HepG2 (cell line): ENCODE measurements at regions not wholly inside any gene's neighbourhood (a gene's known extent, or its start where the extent isn't known, plus 50 kb on each side); places are given as distances from the start of the nearest gene placed in this dataset.

Experiments used
- ATAC-seq: fragments of 200-7000 bp; cut with Tn5 transposase; 3 replicates; pipeline ENCODE4 v1.9.1; 2020; ENCODE audit warnings: mild to moderate bottlenecking, moderate library complexity
- BruUV-seq: library from RNA; stranded (reverse); fragments of 400-500 nt; replicated peaks from 2 replicates; lab custom pipeline; 2021; lab: Mats Ljungman, UMichigan
- CTCF ChIA-PET: fragments of 300-600 bp; formaldehyde crosslinking; extraction: SDS; loops from one replicate; lab custom pipeline; 2021; ENCODE audit warnings: low total read pairs, inconsistent platforms, low intra/inter-chr PET ratio; lab: Yijun Ruan, JAX
- POLR2A ChIA-PET: fragments of 350-600 bp; sonication (Branson Sonifier 250); formaldehyde crosslinking; loops from one replicate; lab custom pipeline; 2020; ENCODE audit warnings: antibody characterized with exemption, inconsistent platforms; lab: Yijun Ruan, JAX
- DNase-seq: peaks from one replicate; pipeline ENCODE4 v3.0.0-alpha.2; 2015; ENCODE audit warnings: low spot score
- FAIRE-seq: peaks from 3 replicates; lab custom pipeline; 2011; peaks lifted over from hg19 to GRCh38; lab: Jason Lieb, UNC
- H2AFZ ChIP-seq: one replicate; pipeline ENCODE4 v1.6.1; 2011; ENCODE audit warnings: low read length, inconsistent platforms
- H3K27ac ChIP-seq: fragments of 300-600 bp; 3 replicates; pipeline ENCODE4 v1.8.0; 2011; ENCODE audit warnings: mixed run types, mild to moderate bottlenecking, mixed read lengths, low read length, inconsistent platforms; ENCODE audit not compliant: insufficient read depth; ENCODE audit errors: extremely low read length
- H3K27me3 ChIP-seq, 2 experiments: fragments of 200-600 bp in 1 of 2; 2 replicates in 1 of 2; 3 replicates in 1 of 2; pipeline versions ENCODE4 v1.6.0 to v1.8.0; 2011; ENCODE audit warnings: low read length in 2 of 2, mild to moderate bottlenecking in 2 of 2, moderate library complexity in 2 of 2, inconsistent platforms in 1 of 2; ENCODE audit not compliant: insufficient read depth in 2 of 2, control insufficient read depth in 1 of 2
- H3K36me3 ChIP-seq, 2 experiments: fragments of 200-600 bp in 1 of 2; replicated peaks in 1 of 2; 2 replicates in 1 of 2; 3 replicates in 1 of 2; pipeline versions ENCODE4 v1.5.1 to v1.8.0; 2011; ENCODE audit warnings: low read length in 2 of 2, inconsistent platforms in 1 of 2; ENCODE audit not compliant: insufficient read depth in 2 of 2, control insufficient read depth in 1 of 2
- H3K4me1 ChIP-seq: 2 replicates; pipeline ENCODE4 v1.5.1; 2012; ENCODE audit warnings: low read length, inconsistent platforms; ENCODE audit not compliant: insufficient read depth
- H3K4me2 ChIP-seq: 2 replicates; pipeline ENCODE4 v1.6.0; 2011; ENCODE audit warnings: low read depth, low read length, inconsistent platforms
- H3K4me3 ChIP-seq, 3 experiments: fragments of 200-600 bp in 1 of 3; sonication (generic), shearing (Covaris generic) in 1 of 3; replicated peaks in 1 of 3; 2 replicates each; pipeline ENCODE4 v1.5.1; 2011 to 2016; ENCODE audit warnings: low read length in 3 of 3, inconsistent platforms in 2 of 3, low read depth in 2 of 3, mild to moderate bottlenecking in 2 of 3, control low read depth in 1 of 3, mixed read lengths in 1 of 3; ENCODE audit not compliant: insufficient read depth in 1 of 3
- H3K79me2 ChIP-seq: one replicate; pipeline ENCODE4 v1.6.1; 2011; ENCODE audit warnings: low read length, inconsistent platforms; ENCODE audit not compliant: insufficient read depth
- H3K9ac ChIP-seq: 2 replicates; pipeline ENCODE4 v1.6.0; 2011; ENCODE audit warnings: mild to moderate bottlenecking, low read depth, low read length, inconsistent platforms; ENCODE audit not compliant: insufficient read depth
- H3K9me3 ChIP-seq: 2 replicates; pipeline ENCODE4 v1.5.1; 2012; ENCODE audit warnings: mild to moderate bottlenecking, low read length
- H4K20me1 ChIP-seq: 2 replicates; pipeline ENCODE4 v1.6.0; 2011; ENCODE audit warnings: inconsistent platforms, mild to moderate bottlenecking, low read length, moderate library complexity; ENCODE audit not compliant: insufficient read depth
- ATF7 ChIP-seq, 2 experiments: fragments of 450-650 bp in 1 of 2; sonication (generic) in 1 of 2; formaldehyde crosslinking in 1 of 2; IDR thresholded peaks; 2 replicates each; pipeline versions ENCODE4 v1.4.0 to v1.6.1; 2016 to 2020; ENCODE audit warnings: antibody characterized with exemption in 1 of 2, mild to moderate bottlenecking in 1 of 2, missing genetic modification reagents in 1 of 2
- CREB1 ChIP-seq, 2 experiments: fragments of 450-650 bp in 1 of 2; IDR thresholded peaks; 2 replicates each; pipeline ENCODE4 v1.6.1; 2016 to 2017; ENCODE audit warnings: control low read depth in 1 of 2, mild to moderate bottlenecking in 1 of 2, missing compliant biosample characterization in 1 of 2, missing genetic modification characterization in 1 of 2
- MED13 ChIP-seq: sonication (generic); formaldehyde crosslinking; IDR thresholded peaks from 2 replicates; pipeline ENCODE4 v1.5.0; 2020; ENCODE audit warnings: missing genetic modification reagents
- MLXIP ChIP-seq: sonication (generic); formaldehyde crosslinking; IDR thresholded peaks from 2 replicates; pipeline ENCODE4 v1.9.0; 2021; ENCODE audit warnings: missing genetic modification reagents, borderline replicate concordance
- PHF20 ChIP-seq: sonication (generic); formaldehyde crosslinking; IDR thresholded peaks from 2 replicates; pipeline ENCODE4 v1.5.0; 2020; ENCODE audit warnings: mild to moderate bottlenecking, missing genetic modification reagents
- PRDM4 ChIP-seq: sonication (generic); formaldehyde crosslinking; IDR thresholded peaks from 2 replicates; pipeline ENCODE4 v1.9.0; 2021; ENCODE audit warnings: missing genetic modification reagents, borderline replicate concordance
- WIZ ChIP-seq: sonication (generic); formaldehyde crosslinking; IDR thresholded peaks from 2 replicates; pipeline ENCODE4 v1.5.1; 2020; ENCODE audit warnings: mild to moderate bottlenecking, missing genetic modification reagents
- ZNF576 ChIP-seq: sonication (generic); formaldehyde crosslinking; IDR thresholded peaks from 2 replicates; pipeline ENCODE4 v1.4.0; 2020; ENCODE audit warnings: mild to moderate bottlenecking, missing genetic modification reagents
- WGBS: methylation state at CpG from one replicate; pipeline ENCODE4 v1.1.6; 2017; ENCODE audit warnings: low lambda C conversion rate; 5-methylcytosine and 5-hydroxymethylcytosine counted together
- in situ Hi-C: cut with HindIII; loops from 2 replicates; pipeline ENCODE4 v1.10.0; 2017; ENCODE audit warnings: low pct_unique_long_range_greater_than_20kb; ENCODE audit not compliant: extremely low pct_ligation_motif_present
- intact Hi-C: fragments of 100-400 bp; cut with micrococcal nuclease; formaldehyde crosslinking; loops from one replicate; pipeline ENCODE4 v1.10.0; 2022; ENCODE audit not compliant: unreplicated experiment

GRCh38 chr3:71936681-71937080 lies 151.7 kb upstream of the PROK2 start (continued):
- TF ChIP-seq WIZ (CRISPR knock-in tag): no peak
- no peak for TF ChIP-seq PHF20 (CRISPR knock-in tag)

GRCh38 chr3:71934520-71935270 lies 149.7 kb upstream of the PROK2 start:
- Histone ChIP-seq H3K4me3 (no peak overlapping the region), H3K9ac (no peak overlapping the region), H3K27ac (no peak overlapping the region), H4K20me1 (no peaks in the 10 kb centered on the region), H3K36me3 (no peaks in the 10 kb centered on the region), H3K4me1 (no peaks in the 10 kb centered on the region), H3K4me2 (no peak overlapping the region), H3K27me3 (peaks cover 1 to 23% of the 10 kb centered on the region in 2 experiments), H3K79me2 (no peaks in the 10 kb centered on the region), H2AFZ (no peak overlapping the region), H3K9me3 (no peaks in the 10 kb centered on the region)
- FAIRE-seq: no peak
- no peak for ATAC-seq
- no peak for DNase-seq
- no TSS peak for BruUV-seq
- 29% methylated on average over 11 of the region's 11 CpGs for WGBS
- ChIA-PET POLR2A (no interaction called here), CTCF (no interaction called here)
- in situ Hi-C loops (no loop called here), intact Hi-C loops (no loop called here)
- TF ChIP-seq MED13 (no peak), ZNF576 (CRISPR knock-in tag) (no peak), MLXIP (CRISPR knock-in tag) (no peak), PRDM4 (no peak), ATF7 (IDR thresholded peaks at IDR 0.05) (peak; percentile 90), ATF7 (CRISPR knock-in tag; IDR thresholded peaks at IDR 0.05) (no peak), CREB1 (IDR thresholded peaks at IDR 0.05) (peak; percentile 91), CREB1 (CRISPR knock-in tag; IDR thresholded peaks at IDR 0.05) (no peak)
